HEK293 (cell line): ENCODE measurements at regions not wholly inside any gene's neighbourhood (a gene's known extent, or its start where the extent isn't known, plus 50 kb on each side); places are given as distances from the start of the nearest gene placed in this dataset.

Experiments used
- CTCF ChIA-PET: fragments of 350-600 bp; formaldehyde crosslinking; extraction: SDS; loops from one replicate; lab custom pipeline; 2021; ENCODE audit warnings: antibody characterized with exemption; lab: Yijun Ruan, JAX
- POLR2A ChIA-PET: fragments of 300-600 bp; formaldehyde crosslinking; extraction: SDS; loops from one replicate; lab custom pipeline; 2020; ENCODE audit warnings: antibody characterized with exemption, inconsistent platforms; lab: Yijun Ruan, JAX
- H3K27ac ChIP-seq: fragments of 200-500 bp; sonication (Bioruptor generic); 2 replicates; pipeline ENCODE4 v1.5.1; 2014; ENCODE audit warnings: low read depth, low read length, control low read depth, inconsistent platforms; ENCODE audit errors: extremely low read depth
- H3K36me3 ChIP-seq, 2 experiments: fragments of 200-500 bp in 1 of 2; sonication (Bioruptor generic) in 1 of 2; 1 replicate in 1 of 2; 2 replicates in 1 of 2; pipeline ENCODE4 v1.5.1; 2014 to 2017; ENCODE audit warnings: inconsistent platforms in 2 of 2, low read length in 2 of 2; ENCODE audit not compliant: control insufficient read depth in 2 of 2, insufficient read depth in 1 of 2
- H3K4me1 ChIP-seq: fragments of 200-500 bp; sonication (Bioruptor generic); 2 replicates; pipeline ENCODE4 v1.5.1; 2014; ENCODE audit warnings: mild to moderate bottlenecking, low read length, inconsistent platforms; ENCODE audit not compliant: control insufficient read depth, insufficient read depth
- H3K4me3 ChIP-seq: 2 replicates; pipeline ENCODE4 v1.5.1; 2011; ENCODE audit warnings: low read depth, mild to moderate bottlenecking, control low read depth, low read length, moderate library complexity
- H3K9me3 ChIP-seq: fragments of 200-500 bp; sonication (Bioruptor generic); 2 replicates; pipeline ENCODE4 v1.5.1; 2014; ENCODE audit warnings: low read depth, low read length, inconsistent platforms; ENCODE audit not compliant: control insufficient read depth, insufficient read depth
- OSR2 ChIP-seq: fragments of 450-650 bp; formaldehyde crosslinking; IDR thresholded peaks from 2 replicates; pipeline ENCODE4 v1.5.1; 2016; ENCODE audit warnings: missing biosample characterization, missing genetic modification characterization
- ZBTB26 ChIP-seq: fragments of 450-650 bp; formaldehyde crosslinking; optimal IDR thresholded peaks from 2 replicates; pipeline ENCODE3; 2016; ENCODE audit warnings: missing biosample characterization, mild to moderate bottlenecking, missing genetic modification characterization
- ZBTB8A ChIP-seq: fragments of 450-650 bp; formaldehyde crosslinking; IDR thresholded peaks from 2 replicates; pipeline ENCODE4 v1.5.1; 2016; ENCODE audit warnings: missing biosample characterization, missing genetic modification characterization
- ZFHX2 ChIP-seq: fragments of 450-650 bp; formaldehyde crosslinking; conservative IDR thresholded peaks from 2 replicates; pipeline ENCODE4 v1.5.1; 2016; ENCODE audit warnings: missing biosample characterization, missing genetic modification characterization
- ZFP3 ChIP-seq: fragments of 450-650 bp; formaldehyde crosslinking; IDR thresholded peaks from 2 replicates; pipeline ENCODE4 v1.5.1; 2016; ENCODE audit warnings: low read depth, missing biosample characterization, missing genetic modification characterization
- ZIC2 ChIP-seq: fragments of 450-650 bp; formaldehyde crosslinking; IDR thresholded peaks from 2 replicates; pipeline ENCODE4 v1.5.1; 2016; ENCODE audit warnings: missing biosample characterization, missing genetic modification characterization
- ZNF132 ChIP-seq: fragments of 450-650 bp; formaldehyde crosslinking; IDR thresholded peaks from 2 replicates; pipeline ENCODE4 v1.5.1; 2017; ENCODE audit warnings: missing biosample characterization, missing genetic modification characterization, borderline replicate concordance
- ZNF133 ChIP-seq: fragments of 450-650 bp; formaldehyde crosslinking; IDR thresholded peaks from 2 replicates; pipeline ENCODE4 v1.5.1; 2016; ENCODE audit warnings: missing biosample characterization, missing genetic modification characterization
- ZNF202 ChIP-seq: fragments of 450-650 bp; formaldehyde crosslinking; IDR thresholded peaks from 2 replicates; pipeline ENCODE4 v1.5.1; 2016; ENCODE audit warnings: missing biosample characterization, missing genetic modification characterization, borderline replicate concordance
- ZNF391 ChIP-seq: fragments of 450-650 bp; formaldehyde crosslinking; IDR thresholded peaks from 2 replicates; pipeline ENCODE4 v1.5.1; 2016; ENCODE audit warnings: low read depth, missing biosample characterization, missing genetic modification characterization, borderline replicate concordance
- ZNF416 ChIP-seq: fragments of 450-650 bp; formaldehyde crosslinking; IDR thresholded peaks from 2 replicates; pipeline ENCODE4 v1.5.1; 2016; ENCODE audit warnings: missing biosample characterization, missing genetic modification characterization
- ZNF510 ChIP-seq: fragments of 450-650 bp; formaldehyde crosslinking; IDR thresholded peaks from 2 replicates; pipeline ENCODE4 v1.5.1; 2018; ENCODE audit warnings: mild to moderate bottlenecking, missing genetic modification characterization, missing biosample characterization; ENCODE audit not compliant: insufficient replicate concordance
- ZNF529 ChIP-seq: fragments of 450-650 bp; formaldehyde crosslinking; IDR thresholded peaks from 2 replicates; pipeline ENCODE4 v1.5.1; 2017; ENCODE audit warnings: missing genetic modification characterization, missing biosample characterization; ENCODE audit not compliant: insufficient replicate concordance
- ZNF544 ChIP-seq: fragments of 450-650 bp; formaldehyde crosslinking; IDR thresholded peaks from 2 replicates; pipeline ENCODE4 v1.5.0; 2017; ENCODE audit warnings: missing biosample characterization, missing genetic modification characterization
- ZNF658 ChIP-seq: fragments of 450-650 bp; formaldehyde crosslinking; IDR thresholded peaks from 2 replicates; pipeline ENCODE4; 2016; ENCODE audit warnings: missing biosample characterization, missing genetic modification characterization
- ZNF664 ChIP-seq: fragments of 450-650 bp; formaldehyde crosslinking; IDR thresholded peaks from 2 replicates; pipeline ENCODE4 v1.5.1; 2016; ENCODE audit warnings: missing biosample characterization, missing genetic modification characterization
- ZNF776 ChIP-seq: fragments of 450-650 bp; formaldehyde crosslinking; IDR thresholded peaks from 2 replicates; pipeline ENCODE4 v1.5.0; 2017; ENCODE audit warnings: missing biosample characterization, missing genetic modification characterization, borderline replicate concordance
- ZNF837 ChIP-seq: fragments of 450-650 bp; formaldehyde crosslinking; IDR thresholded peaks from 2 replicates; pipeline ENCODE4 v1.5.1; 2016; ENCODE audit warnings: missing biosample characterization, missing genetic modification characterization
- TF ChIP-seq, protein P1 (sequence below): fragments of 450-650 bp; formaldehyde crosslinking; IDR thresholded peaks from 2 replicates; pipeline ENCODE4 v1.5.1; 2016; ENCODE audit warnings: missing biosample characterization, missing genetic modification characterization, borderline replicate concordance
- TF ChIP-seq, protein P2 (sequence below): fragments of 450-650 bp; formaldehyde crosslinking; IDR thresholded peaks from 2 replicates; pipeline ENCODE4 v1.5.1; 2017; ENCODE audit warnings: missing biosample characterization, missing genetic modification characterization

- ChIA-PET CTCF (no interaction called here), POLR2A (no interaction called here)
- TF ChIP-seq ZNF664 (tag by site-specific recombination) (no peak), ZNF544 (tag by site-specific recombination) (no peak), ZNF133 (tag by site-specific recombination) (no peak), ZIC2 (tag by site-specific recombination) (no peak), ZNF529 (tag by site-specific recombination) (no peak), ZNF837 (tag by site-specific recombination) (no peak)
- TF ChIP-seq, protein P1, sequence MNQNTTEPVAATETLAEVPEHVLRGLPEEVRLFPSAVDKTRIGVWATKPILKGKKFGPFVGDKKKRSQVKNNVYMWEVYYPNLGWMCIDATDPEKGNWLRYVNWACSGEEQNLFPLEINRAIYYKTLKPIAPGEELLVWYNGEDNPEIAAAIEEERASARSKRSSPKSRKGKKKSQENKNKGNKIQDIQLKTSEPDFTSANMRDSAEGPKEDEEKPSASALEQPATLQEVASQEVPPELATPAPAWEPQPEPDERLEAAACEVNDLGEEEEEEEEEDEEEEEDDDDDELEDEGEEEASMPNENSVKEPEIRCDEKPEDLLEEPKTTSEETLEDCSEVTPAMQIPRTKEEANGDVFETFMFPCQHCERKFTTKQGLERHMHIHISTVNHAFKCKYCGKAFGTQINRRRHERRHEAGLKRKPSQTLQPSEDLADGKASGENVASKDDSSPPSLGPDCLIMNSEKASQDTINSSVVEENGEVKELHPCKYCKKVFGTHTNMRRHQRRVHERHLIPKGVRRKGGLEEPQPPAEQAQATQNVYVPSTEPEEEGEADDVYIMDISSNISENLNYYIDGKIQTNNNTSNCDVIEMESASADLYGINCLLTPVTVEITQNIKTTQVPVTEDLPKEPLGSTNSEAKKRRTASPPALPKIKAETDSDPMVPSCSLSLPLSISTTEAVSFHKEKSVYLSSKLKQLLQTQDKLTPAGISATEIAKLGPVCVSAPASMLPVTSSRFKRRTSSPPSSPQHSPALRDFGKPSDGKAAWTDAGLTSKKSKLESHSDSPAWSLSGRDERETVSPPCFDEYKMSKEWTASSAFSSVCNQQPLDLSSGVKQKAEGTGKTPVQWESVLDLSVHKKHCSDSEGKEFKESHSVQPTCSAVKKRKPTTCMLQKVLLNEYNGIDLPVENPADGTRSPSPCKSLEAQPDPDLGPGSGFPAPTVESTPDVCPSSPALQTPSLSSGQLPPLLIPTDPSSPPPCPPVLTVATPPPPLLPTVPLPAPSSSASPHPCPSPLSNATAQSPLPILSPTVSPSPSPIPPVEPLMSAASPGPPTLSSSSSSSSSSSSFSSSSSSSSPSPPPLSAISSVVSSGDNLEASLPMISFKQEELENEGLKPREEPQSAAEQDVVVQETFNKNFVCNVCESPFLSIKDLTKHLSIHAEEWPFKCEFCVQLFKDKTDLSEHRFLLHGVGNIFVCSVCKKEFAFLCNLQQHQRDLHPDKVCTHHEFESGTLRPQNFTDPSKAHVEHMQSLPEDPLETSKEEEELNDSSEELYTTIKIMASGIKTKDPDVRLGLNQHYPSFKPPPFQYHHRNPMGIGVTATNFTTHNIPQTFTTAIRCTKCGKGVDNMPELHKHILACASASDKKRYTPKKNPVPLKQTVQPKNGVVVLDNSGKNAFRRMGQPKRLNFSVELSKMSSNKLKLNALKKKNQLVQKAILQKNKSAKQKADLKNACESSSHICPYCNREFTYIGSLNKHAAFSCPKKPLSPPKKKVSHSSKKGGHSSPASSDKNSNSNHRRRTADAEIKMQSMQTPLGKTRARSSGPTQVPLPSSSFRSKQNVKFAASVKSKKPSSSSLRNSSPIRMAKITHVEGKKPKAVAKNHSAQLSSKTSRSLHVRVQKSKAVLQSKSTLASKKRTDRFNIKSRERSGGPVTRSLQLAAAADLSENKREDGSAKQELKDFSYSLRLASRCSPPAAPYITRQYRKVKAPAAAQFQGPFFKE (tag by site-specific recombination): no peak
- TF ChIP-seq, protein P2, sequence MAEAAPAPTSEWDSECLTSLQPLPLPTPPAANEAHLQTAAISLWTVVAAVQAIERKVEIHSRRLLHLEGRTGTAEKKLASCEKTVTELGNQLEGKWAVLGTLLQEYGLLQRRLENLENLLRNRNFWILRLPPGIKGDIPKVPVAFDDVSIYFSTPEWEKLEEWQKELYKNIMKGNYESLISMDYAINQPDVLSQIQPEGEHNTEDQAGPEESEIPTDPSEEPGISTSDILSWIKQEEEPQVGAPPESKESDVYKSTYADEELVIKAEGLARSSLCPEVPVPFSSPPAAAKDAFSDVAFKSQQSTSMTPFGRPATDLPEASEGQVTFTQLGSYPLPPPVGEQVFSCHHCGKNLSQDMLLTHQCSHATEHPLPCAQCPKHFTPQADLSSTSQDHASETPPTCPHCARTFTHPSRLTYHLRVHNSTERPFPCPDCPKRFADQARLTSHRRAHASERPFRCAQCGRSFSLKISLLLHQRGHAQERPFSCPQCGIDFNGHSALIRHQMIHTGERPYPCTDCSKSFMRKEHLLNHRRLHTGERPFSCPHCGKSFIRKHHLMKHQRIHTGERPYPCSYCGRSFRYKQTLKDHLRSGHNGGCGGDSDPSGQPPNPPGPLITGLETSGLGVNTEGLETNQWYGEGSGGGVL (tag by site-specific recombination): no peak
- no peak overlapping the region for H3K4me3 ChIP-seq
- H3K36me3 ChIP-seq: no peaks in the 10 kb centered on the region
- H3K9me3 ChIP-seq: no peaks in the 10 kb centered on the region
- no peak overlapping the region for H3K27ac ChIP-seq
- H3K4me1 ChIP-seq: no peaks in the 10 kb centered on the region
These were observed 211.1 kb downstream of the BMP7 start for GRCh38 chr20:57055345-57055744.

GRCh38 chr20:57056651-57057050 is 209.8 kb downstream of the BMP7 start:
- Histone ChIP-seq H3K36me3 (no peaks in the 10 kb centered on the region), H3K4me3 (no peak overlapping the region), H3K27ac (no peak overlapping the region), H3K9me3 (no peaks in the 10 kb centered on the region), H3K4me1 (no peaks in the 10 kb centered on the region)
- ChIA-PET CTCF (no interaction called here), POLR2A (no interaction called here)
- TF ChIP-seq ZNF132: no peak
- TF ChIP-seq OSR2 (tag by site-specific recombination): no peak
- TF ChIP-seq ZNF202 (tag by site-specific recombination): no peak
- no peak for TF ChIP-seq ZNF391 (tag by site-specific recombination)
- TF ChIP-seq ZBTB26 (tag by site-specific recombination): no peak
- no peak for TF ChIP-seq ZNF544 (tag by site-specific recombination)
- TF ChIP-seq ZFP3 (tag by site-specific recombination): no peak
- TF ChIP-seq, protein P1 (tag by site-specific recombination): no peak
- no peak for TF ChIP-seq ZFHX2 (tag by site-specific recombination)
- no peak for TF ChIP-seq ZNF776
- TF ChIP-seq ZNF510 (tag by site-specific recombination): no peak
- TF ChIP-seq ZBTB8A: no peak
- no peak for TF ChIP-seq ZNF416 (tag by site-specific recombination)
- no peak for TF ChIP-seq ZNF658
